Activated CD4-positive, alpha-beta T cell treated with anti-CD3 and anti-CD28 coated beads, Interleukin-2, amount 10 ng/mL, durations not matched to agents 7 days and 5 days (primary cell): ENCODE measurements at regions not wholly inside any gene's neighbourhood (a gene's known extent, or its start where the extent isn't known, plus 50 kb on each side); places are given as distances from the start of the nearest gene placed in this dataset.
"Not testable (repeated sequence)": the region's sequence is repeated elsewhere in the genome, so short reads cannot be mapped to it uniquely, and the experiment has no call there.

Source experiments
- CTCF ChIA-PET: fragments of 350-600 bp; sonication (Branson Sonifier 250); formaldehyde crosslinking; loops from one replicate; lab custom pipeline; 2021; ENCODE audit warnings: antibody characterized with exemption; lab: Charles Lee
- POLR2A ChIA-PET: fragments of 350-600 bp; sonication (Branson Sonifier 250); formaldehyde crosslinking; loops from one replicate; lab custom pipeline; 2021; ENCODE audit warnings: antibody characterized with exemption; lab: Charles Lee
- DNase-seq: peaks from one replicate; pipeline ENCODE4 v3.0.0-alpha.2; 2020
- H3K27ac Mint-ChIP-seq: one replicate; pipeline ENCODE4 v1.8.0; 2021; ENCODE audit warnings: mild to moderate bottlenecking, moderate library complexity, mixed read lengths
- H3K27me3 Mint-ChIP-seq: one replicate; pipeline ENCODE4 v1.8.0; 2021; ENCODE audit warnings: mixed read lengths
- H3K36me3 Mint-ChIP-seq: one replicate; pipeline ENCODE4 v1.8.0; 2021; ENCODE audit warnings: low read depth, mixed read lengths
- H3K4me1 Mint-ChIP-seq: one replicate; pipeline ENCODE4 v1.8.0; 2021; ENCODE audit warnings: mixed read lengths
- H3K4me3 Mint-ChIP-seq: one replicate; pipeline ENCODE4 v1.8.0; 2021; ENCODE audit warnings: mild to moderate bottlenecking, moderate library complexity, mixed read lengths
- H3K9me3 Mint-ChIP-seq: one replicate; pipeline ENCODE4 v1.8.0; 2021; ENCODE audit warnings: mixed read lengths

- Mint-ChIP-seq H3K27ac (no peak overlapping the region), H3K4me3 (no peak overlapping the region), H3K36me3 (no peaks in the 10 kb centered on the region), H3K27me3 (no peaks in the 10 kb centered on the region), H3K9me3 (no peaks in the 10 kb centered on the region), H3K4me1 (no peaks in the 10 kb centered on the region)
- POLR2A ChIA-PET: no interaction called here
- CTCF ChIA-PET: no interaction called here
- no peak for DNase-seq
These were observed 674.1 kb upstream of the ATXN7L3B start for GRCh38 chr12:73863546-73863945.

DNA sequence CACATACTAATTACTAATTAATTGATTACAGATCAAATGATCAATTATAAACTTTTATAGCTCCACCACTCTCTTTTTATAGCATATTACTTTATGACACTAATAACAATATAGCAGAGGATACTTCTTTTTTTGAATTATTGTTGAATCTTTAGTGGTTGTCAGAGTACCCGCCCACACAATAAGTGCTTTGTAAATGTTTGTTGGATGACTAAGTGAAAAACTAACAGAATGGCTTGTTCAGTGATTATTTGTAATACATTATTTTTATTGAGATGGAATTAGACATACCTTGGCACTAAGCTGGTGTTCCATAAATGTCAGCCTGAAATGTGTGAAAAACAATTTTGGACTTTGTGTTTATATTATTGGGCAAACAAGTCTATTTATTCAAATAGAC is 670.5 kb upstream of the ATXN7L3B start:
- ChIA-PET POLR2A (no interaction called here), CTCF (no interaction called here)
- Mint-ChIP-seq H3K4me3 (no peak overlapping the region), H3K27me3 (no peaks in the 10 kb centered on the region), H3K36me3 (no peaks in the 10 kb centered on the region), H3K4me1 (no peaks in the 10 kb centered on the region), H3K27ac (no peak overlapping the region), H3K9me3 (no peaks in the 10 kb centered on the region)
- DNase-seq: no peak

DNA sequence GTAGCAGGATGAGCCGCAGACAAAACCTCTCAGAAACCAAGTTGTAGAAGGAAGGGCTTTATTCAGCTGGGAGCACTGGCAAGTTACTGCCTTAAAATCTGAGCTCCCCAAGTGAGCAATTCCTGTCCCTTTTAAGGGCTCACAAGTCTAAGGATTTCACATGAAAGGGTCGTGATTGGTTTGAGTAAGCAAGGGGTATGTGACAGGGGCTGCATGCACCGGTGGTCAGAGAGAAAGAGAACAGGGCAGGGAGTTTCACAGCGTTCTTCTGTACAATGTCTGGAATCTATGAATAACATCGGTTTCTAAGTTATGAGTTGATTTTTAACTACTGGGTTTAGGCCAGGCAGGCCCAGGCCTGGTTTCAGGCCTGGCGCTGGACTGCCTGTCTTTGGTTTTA is 660.3 kb upstream of the ATXN7L3B start:
- H3K4me1 Mint-ChIP-seq, H3K27me3 Mint-ChIP-seq, CTCF ChIA-PET, H3K9me3 Mint-ChIP-seq, POLR2A ChIA-PET, H3K27ac Mint-ChIP-seq, DNase-seq, H3K36me3 Mint-ChIP-seq, H3K4me3 Mint-ChIP-seq: not testable (repeated sequence)

DNA sequence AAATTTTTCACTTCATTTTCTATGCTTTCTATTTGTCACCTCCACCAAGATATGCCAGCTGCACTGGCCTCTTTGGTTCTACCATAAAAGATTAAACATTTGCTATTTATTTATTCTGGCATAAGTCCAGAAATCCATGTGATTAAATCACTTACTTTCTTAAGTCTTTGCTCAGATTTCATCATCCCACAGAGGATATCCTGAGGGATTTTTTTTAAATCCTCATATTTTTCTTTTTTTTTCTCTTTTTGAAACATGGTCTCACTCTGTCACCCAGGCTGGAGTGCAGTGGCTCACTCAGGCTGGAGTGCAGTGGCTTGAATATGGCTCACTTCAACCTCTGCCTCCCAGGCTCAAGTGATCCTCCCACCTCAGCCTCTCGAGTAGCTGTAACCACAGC is 645.4 kb upstream of the ATXN7L3B start:
- peaks cover 2% of the 10 kb centered on the region for H3K9me3 Mint-ChIP-seq
- H3K27me3 Mint-ChIP-seq: no peaks in the 10 kb centered on the region
- H3K36me3 Mint-ChIP-seq: no peaks in the 10 kb centered on the region
- H3K4me1 Mint-ChIP-seq: no peaks in the 10 kb centered on the region
- H3K27ac Mint-ChIP-seq: no peak overlapping the region
- CTCF ChIA-PET: interaction anchor here (0.6 kb wide), 1 partner anchor 833 kb away, joined by 3 read pairs; no protein-coding TSS in a partner anchor
- no peak overlapping the region for H3K4me3 Mint-ChIP-seq
- DNase-seq: no peak
- POLR2A ChIA-PET: no interaction called here

DNA sequence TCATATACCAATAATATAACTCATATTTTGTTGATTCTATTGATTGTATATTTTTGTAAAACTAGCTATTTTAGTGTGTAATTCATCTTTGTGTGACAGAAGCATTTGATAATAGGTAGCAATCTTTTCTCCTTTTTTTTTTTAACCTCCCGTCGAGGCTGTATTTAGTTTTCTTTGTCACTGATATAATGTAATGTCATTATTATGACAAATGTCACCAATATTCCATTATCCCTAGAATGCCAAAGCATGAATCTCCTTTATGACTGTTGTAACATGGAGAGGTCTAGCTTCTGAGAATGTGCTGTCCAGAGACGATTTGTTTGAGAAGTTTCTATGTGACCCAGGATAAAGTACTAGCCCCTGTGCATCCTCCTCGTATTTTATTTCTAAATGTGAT is 639.0 kb upstream of the ATXN7L3B start:
- no peaks in the 10 kb centered on the region for H3K4me1 Mint-ChIP-seq
- CTCF ChIA-PET: no interaction called here
- H3K27ac Mint-ChIP-seq: no peak overlapping the region
- DNase-seq: no peak
- POLR2A ChIA-PET: no interaction called here
- H3K9me3 Mint-ChIP-seq: no peaks in the 10 kb centered on the region
- H3K4me3 Mint-ChIP-seq: no peak overlapping the region
- no peaks in the 10 kb centered on the region for H3K27me3 Mint-ChIP-seq
- H3K36me3 Mint-ChIP-seq: no peaks in the 10 kb centered on the region

- Mint-ChIP-seq H3K27me3 (no peaks in the 10 kb centered on the region), H3K4me1 (no peaks in the 10 kb centered on the region), H3K9me3 (no peaks in the 10 kb centered on the region), H3K4me3 (no peak overlapping the region), H3K36me3 (no peaks in the 10 kb centered on the region), H3K27ac (no peak overlapping the region)
- ChIA-PET POLR2A (no interaction called here), CTCF (no interaction called here)
- no peak for DNase-seq
These were observed 635.4 kb upstream of the ATXN7L3B start for GRCh38 chr12:73902260-73902659.

GRCh38 chr12:73906757-73907156 is 630.9 kb upstream of the ATXN7L3B start:
- no peak overlapping the region for H3K27ac Mint-ChIP-seq
- CTCF ChIA-PET: no interaction called here
- H3K36me3 Mint-ChIP-seq: no peaks in the 10 kb centered on the region
- DNase-seq: no peak
- no peaks in the 10 kb centered on the region for H3K27me3 Mint-ChIP-seq
- H3K4me3 Mint-ChIP-seq: no peak overlapping the region
- no peaks in the 10 kb centered on the region for H3K9me3 Mint-ChIP-seq
- no peaks in the 10 kb centered on the region for H3K4me1 Mint-ChIP-seq
- POLR2A ChIA-PET: no interaction called here

GRCh38 chr12:73935817-73936216 is 601.8 kb upstream of the ATXN7L3B start:
- H3K27me3 Mint-ChIP-seq: no peaks in the 10 kb centered on the region
- CTCF ChIA-PET: no interaction called here

DNA sequence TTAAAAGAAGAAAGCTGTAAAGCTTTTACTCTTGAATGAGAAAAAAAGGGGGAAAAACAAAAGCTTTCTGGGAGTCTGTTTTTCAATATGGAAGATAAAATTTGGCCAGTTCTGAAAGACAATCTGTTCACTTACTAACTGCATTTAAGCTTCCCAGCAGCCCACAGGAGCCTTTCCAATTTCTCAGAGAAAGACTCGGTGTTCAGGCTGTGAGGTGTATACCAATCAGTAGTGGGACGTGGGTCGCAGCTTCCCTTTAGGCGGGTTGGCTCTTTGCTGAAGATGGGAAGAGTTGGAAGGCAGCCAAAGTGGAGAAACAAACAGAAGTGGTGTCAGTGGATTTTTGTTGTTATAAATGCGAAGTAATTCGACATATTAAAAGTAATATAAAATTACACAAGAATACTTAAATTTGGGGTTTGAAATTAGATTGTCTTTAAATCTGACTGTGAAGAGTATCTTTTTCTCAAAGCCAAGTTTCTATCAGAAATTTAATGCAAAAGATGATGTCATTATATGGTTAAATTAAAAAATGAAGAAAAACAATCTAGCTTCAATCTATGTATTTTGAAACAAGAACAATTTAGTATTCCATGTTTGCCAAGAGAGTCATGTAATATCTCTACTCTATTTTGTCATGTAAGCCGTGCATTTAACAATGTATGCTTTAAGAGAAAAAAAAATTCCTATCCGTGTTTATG is 590.2 kb upstream of the ATXN7L3B start:
- H3K27me3 Mint-ChIP-seq: no peaks in the 10 kb centered on the region
- H3K4me3 Mint-ChIP-seq: no peak overlapping the region
- H3K36me3 Mint-ChIP-seq: no peaks in the 10 kb centered on the region
- no peaks in the 10 kb centered on the region for H3K9me3 Mint-ChIP-seq
- H3K4me1 Mint-ChIP-seq: no peaks in the 10 kb centered on the region
- no peak for DNase-seq
- ChIA-PET POLR2A (no interaction called here), CTCF (no interaction called here)
- H3K27ac Mint-ChIP-seq: no peak overlapping the region

More at GRCh38 chr12:73935817-73936216, 601.8 kb upstream of the ATXN7L3B start:
- no peak overlapping the region for H3K4me3 Mint-ChIP-seq
- H3K9me3 Mint-ChIP-seq: no peaks in the 10 kb centered on the region
- H3K36me3 Mint-ChIP-seq: no peaks in the 10 kb centered on the region
- no peaks in the 10 kb centered on the region for H3K4me1 Mint-ChIP-seq
- no peak for DNase-seq
- no peak overlapping the region for H3K27ac Mint-ChIP-seq
- POLR2A ChIA-PET: no interaction called here

GRCh38 chr12:73950507-73950906 is 587.1 kb upstream of the ATXN7L3B start:
- CTCF ChIA-PET: no interaction called here
- no peaks in the 10 kb centered on the region for H3K27me3 Mint-ChIP-seq

GRCh38 chr12:73951956-73952703 is 585.5 kb upstream of the ATXN7L3B start:
- Mint-ChIP-seq H3K27me3 (no peaks in the 10 kb centered on the region), H3K36me3 (no peaks in the 10 kb centered on the region), H3K9me3 (no peaks in the 10 kb centered on the region), H3K4me1 (no peaks in the 10 kb centered on the region), H3K4me3 (no peak overlapping the region), H3K27ac (no peak overlapping the region)
- no peak for DNase-seq
- ChIA-PET POLR2A (no interaction called here), CTCF (no interaction called here)

More at GRCh38 chr12:73950507-73950906, 587.1 kb upstream of the ATXN7L3B start:
- Mint-ChIP-seq H3K9me3 (no peaks in the 10 kb centered on the region), H3K4me1 (no peaks in the 10 kb centered on the region), H3K36me3 (no peaks in the 10 kb centered on the region), H3K27ac (no peak overlapping the region), H3K4me3 (no peak overlapping the region)
- no peak for DNase-seq
- POLR2A ChIA-PET: no interaction called here

- no peak for DNase-seq
- Mint-ChIP-seq H3K27me3 (no peaks in the 10 kb centered on the region), H3K36me3 (no peaks in the 10 kb centered on the region), H3K27ac (no peak overlapping the region), H3K9me3 (peaks cover 1% of the 10 kb centered on the region), H3K4me3 (no peak overlapping the region), H3K4me1 (no peaks in the 10 kb centered on the region)
- POLR2A ChIA-PET: no interaction called here
- CTCF ChIA-PET: no interaction called here
These were observed 573.0 kb upstream of the ATXN7L3B start for GRCh38 chr12:73964641-73965040.

GRCh38 chr12:73973486-73973885 is 564.1 kb upstream of the ATXN7L3B start:
- Mint-ChIP-seq H3K4me1 (no peaks in the 10 kb centered on the region), H3K27ac (no peak overlapping the region), H3K4me3 (no peak overlapping the region), H3K36me3 (no peaks in the 10 kb centered on the region), H3K9me3 (peaks cover 6% of the 10 kb centered on the region), H3K27me3 (no peaks in the 10 kb centered on the region)
- DNase-seq: no peak
- POLR2A ChIA-PET: no interaction called here
- CTCF ChIA-PET: no interaction called here
